GM18870 (cell line): ENCODE measurements at regions not wholly inside any gene's neighbourhood (a gene's known extent, or its start where the extent isn't known, plus 50 kb on each side); places are given as distances from the start of the nearest gene placed in this dataset.

Source experiments
- ATAC-seq: cut with Tn5 transposase; IDR thresholded peaks from one replicate; pipeline ENCODE4 v1.9.1; 2021; ENCODE audit warnings: moderate library complexity; ENCODE audit not compliant: unreplicated experiment

GRCh38 chr10:85513436-85513835, 853.2 kb downstream of the GRID1 start:
- ATAC-seq, result no peak

GRCh38 chr10:85515316-85515715, 851.3 kb downstream of the GRID1 start:
- ATAC-seq, result no peak

GRCh38 chr10:85524001-85524666, 842.5 kb downstream of the GRID1 start:
- ATAC-seq, result no peak

GRCh38 chr10:85527616-85528317, 838.8 kb downstream of the GRID1 start:
- ATAC-seq, result no peak

- ATAC-seq, result no peak
Measured at GRCh38 chr10:85528318-85528652, 838.3 kb downstream of the GRID1 start.

- ATAC-seq, result no peak
Measured at GRCh38 chr10:85531706-85532105, 834.9 kb downstream of the GRID1 start.

- ATAC-seq, result no peak
Measured at GRCh38 chr10:85532773-85533172, 833.8 kb downstream of the GRID1 start.

- no peak for ATAC-seq
Measured at GRCh38 chr10:85535926-85536325, 830.7 kb downstream of the GRID1 start.

- no peak for ATAC-seq
Measured at GRCh38 chr10:85537561-85537960, 829.0 kb downstream of the GRID1 start.

- no peak for ATAC-seq
Measured at GRCh38 chr10:85538601-85539000, 828.0 kb downstream of the GRID1 start.

- ATAC-seq, result no peak
Measured at GRCh38 chr10:85542152-85542551, 824.4 kb downstream of the GRID1 start.

- ATAC-seq, result no peak
Measured at GRCh38 chr10:85542936-85543730, 823.5 kb downstream of the GRID1 start.

- no peak for ATAC-seq
Measured at GRCh38 chr10:85544956-85545355, 821.6 kb downstream of the GRID1 start.

GRCh38 chr10:85545874-85546273, 820.7 kb downstream of the GRID1 start:
- no peak for ATAC-seq

- no peak for ATAC-seq
Measured at GRCh38 chr10:85547460-85548023, 819.1 kb downstream of the GRID1 start.

- peak; percentile 77 for ATAC-seq
Measured at GRCh38 chr10:85548034-85548433, 818.6 kb downstream of the GRID1 start.
